HepG2 (cell line): ENCODE measurements at regions not wholly inside any gene's neighbourhood (a gene's known extent, or its start where the extent isn't known, plus 50 kb on each side); places are given as distances from the start of the nearest gene placed in this dataset.

ENCODE experiments used
- ATAC-seq: fragments of 200-7000 bp; cut with Tn5 transposase; 3 replicates; pipeline ENCODE4 v1.9.1; 2020; ENCODE audit warnings: mild to moderate bottlenecking, moderate library complexity
- BruUV-seq: library from RNA; stranded (reverse); fragments of 400-500 nt; replicated peaks from 2 replicates; lab custom pipeline; 2021; lab: Mats Ljungman, UMichigan
- CTCF ChIA-PET: fragments of 300-600 bp; formaldehyde crosslinking; extraction: SDS; loops from one replicate; lab custom pipeline; 2021; ENCODE audit warnings: low total read pairs, inconsistent platforms, low intra/inter-chr PET ratio; lab: Yijun Ruan, JAX
- POLR2A ChIA-PET: fragments of 350-600 bp; sonication (Branson Sonifier 250); formaldehyde crosslinking; loops from one replicate; lab custom pipeline; 2020; ENCODE audit warnings: antibody characterized with exemption, inconsistent platforms; lab: Yijun Ruan, JAX
- DNase-seq: peaks from one replicate; pipeline ENCODE4 v3.0.0-alpha.2; 2015; ENCODE audit warnings: low spot score
- FAIRE-seq: peaks from 3 replicates; lab custom pipeline; 2011; peaks lifted over from hg19 to GRCh38; lab: Jason Lieb, UNC
- H2AFZ ChIP-seq: one replicate; pipeline ENCODE4 v1.6.1; 2011; ENCODE audit warnings: low read length, inconsistent platforms
- H3K27ac ChIP-seq: fragments of 300-600 bp; 3 replicates; pipeline ENCODE4 v1.8.0; 2011; ENCODE audit warnings: mixed run types, mild to moderate bottlenecking, mixed read lengths, low read length, inconsistent platforms; ENCODE audit not compliant: insufficient read depth; ENCODE audit errors: extremely low read length
- H3K27me3 ChIP-seq, 2 experiments: fragments of 200-600 bp in 1 of 2; 2 replicates in 1 of 2; 3 replicates in 1 of 2; pipeline versions ENCODE4 v1.6.0 to v1.8.0; 2011; ENCODE audit warnings: low read length in 2 of 2, mild to moderate bottlenecking in 2 of 2, moderate library complexity in 2 of 2, inconsistent platforms in 1 of 2; ENCODE audit not compliant: insufficient read depth in 2 of 2, control insufficient read depth in 1 of 2
- H3K36me3 ChIP-seq, 2 experiments: fragments of 200-600 bp in 1 of 2; replicated peaks in 1 of 2; 2 replicates in 1 of 2; 3 replicates in 1 of 2; pipeline versions ENCODE4 v1.5.1 to v1.8.0; 2011; ENCODE audit warnings: low read length in 2 of 2, inconsistent platforms in 1 of 2; ENCODE audit not compliant: insufficient read depth in 2 of 2, control insufficient read depth in 1 of 2
- H3K4me1 ChIP-seq: 2 replicates; pipeline ENCODE4 v1.5.1; 2012; ENCODE audit warnings: low read length, inconsistent platforms; ENCODE audit not compliant: insufficient read depth
- H3K4me2 ChIP-seq: 2 replicates; pipeline ENCODE4 v1.6.0; 2011; ENCODE audit warnings: low read depth, low read length, inconsistent platforms
- H3K4me3 ChIP-seq, 3 experiments: fragments of 200-600 bp in 1 of 3; sonication (generic), shearing (Covaris generic) in 1 of 3; replicated peaks in 1 of 3; 2 replicates each; pipeline ENCODE4 v1.5.1; 2011 to 2016; ENCODE audit warnings: low read length in 3 of 3, inconsistent platforms in 2 of 3, low read depth in 2 of 3, mild to moderate bottlenecking in 2 of 3, control low read depth in 1 of 3, mixed read lengths in 1 of 3; ENCODE audit not compliant: insufficient read depth in 1 of 3
- H3K79me2 ChIP-seq: one replicate; pipeline ENCODE4 v1.6.1; 2011; ENCODE audit warnings: low read length, inconsistent platforms; ENCODE audit not compliant: insufficient read depth
- H3K9ac ChIP-seq: 2 replicates; pipeline ENCODE4 v1.6.0; 2011; ENCODE audit warnings: mild to moderate bottlenecking, low read depth, low read length, inconsistent platforms; ENCODE audit not compliant: insufficient read depth
- H3K9me3 ChIP-seq: 2 replicates; pipeline ENCODE4 v1.5.1; 2012; ENCODE audit warnings: mild to moderate bottlenecking, low read length
- H4K20me1 ChIP-seq: 2 replicates; pipeline ENCODE4 v1.6.0; 2011; ENCODE audit warnings: inconsistent platforms, mild to moderate bottlenecking, low read length, moderate library complexity; ENCODE audit not compliant: insufficient read depth
- EEA1 ChIP-seq: sonication (generic); formaldehyde crosslinking; IDR thresholded peaks from 2 replicates; pipeline ENCODE4 v1.5.1; 2020; ENCODE audit warnings: mild to moderate bottlenecking, missing genetic modification reagents, borderline replicate concordance
- FIP1L1 ChIP-seq: fragments of 200-400 bp; formaldehyde crosslinking; IDR thresholded peaks from 2 replicates; pipeline ENCODE4 v1.6.1; 2018; ENCODE audit warnings: low read depth, mild to moderate bottlenecking, low read length, moderate library complexity, borderline replicate concordance; ENCODE audit not compliant: insufficient read depth
- FOSL1 ChIP-seq: sonication (generic); formaldehyde crosslinking; IDR thresholded peaks from 2 replicates; pipeline ENCODE4 v1.9.0; 2021; ENCODE audit warnings: missing genetic modification reagents, borderline replicate concordance
- GATAD2A ChIP-seq: IDR thresholded peaks from 2 replicates; pipeline ENCODE4 v1.6.1; 2016
- GZF1 ChIP-seq: sonication (generic); formaldehyde crosslinking; IDR thresholded peaks from 2 replicates; pipeline ENCODE4 v1.5.1; 2020; ENCODE audit warnings: mild to moderate bottlenecking, missing genetic modification reagents
- RFX3 ChIP-seq: IDR thresholded peaks from 2 replicates; pipeline ENCODE4 v1.6.1; 2016; ENCODE audit warnings: missing biosample characterization, missing genetic modification reagents
- SNAPC4 ChIP-seq: sonication (generic); formaldehyde crosslinking; IDR thresholded peaks from 2 replicates; pipeline ENCODE4 v1.4.0; 2020; ENCODE audit warnings: mild to moderate bottlenecking, missing genetic modification reagents
- SP1 ChIP-seq, 2 experiments: fragments of 450-650 bp in 1 of 2; sonication (generic) in 1 of 2; formaldehyde crosslinking in 1 of 2; IDR thresholded peaks; 2 replicates each; pipeline versions ENCODE4 v1.4.0 to v1.6.1; 2016 to 2020; ENCODE audit warnings: missing genetic modification reagents in 1 of 2
- STAG1 ChIP-seq: sonication (generic); formaldehyde crosslinking; IDR thresholded peaks from 2 replicates; pipeline ENCODE4 v1.4.0; 2020; ENCODE audit warnings: missing genetic modification reagents
- ZBTB21 ChIP-seq: sonication (generic); formaldehyde crosslinking; IDR thresholded peaks from 2 replicates; pipeline ENCODE4 v1.4.0; 2020; ENCODE audit warnings: missing genetic modification reagents
- ZNF337 ChIP-seq: sonication (generic); formaldehyde crosslinking; IDR thresholded peaks from 2 replicates; pipeline ENCODE4 v1.5.1; 2020; ENCODE audit warnings: missing genetic modification reagents, low read depth, mild to moderate bottlenecking, borderline replicate concordance
- WGBS: methylation state at CpG from one replicate; pipeline ENCODE4 v1.1.6; 2017; ENCODE audit warnings: low lambda C conversion rate; 5-methylcytosine and 5-hydroxymethylcytosine counted together
- in situ Hi-C: cut with HindIII; loops from 2 replicates; pipeline ENCODE4 v1.10.0; 2017; ENCODE audit warnings: low pct_unique_long_range_greater_than_20kb; ENCODE audit not compliant: extremely low pct_ligation_motif_present
- intact Hi-C: fragments of 100-400 bp; cut with micrococcal nuclease; formaldehyde crosslinking; loops from one replicate; pipeline ENCODE4 v1.10.0; 2022; ENCODE audit not compliant: unreplicated experiment

DNA sequence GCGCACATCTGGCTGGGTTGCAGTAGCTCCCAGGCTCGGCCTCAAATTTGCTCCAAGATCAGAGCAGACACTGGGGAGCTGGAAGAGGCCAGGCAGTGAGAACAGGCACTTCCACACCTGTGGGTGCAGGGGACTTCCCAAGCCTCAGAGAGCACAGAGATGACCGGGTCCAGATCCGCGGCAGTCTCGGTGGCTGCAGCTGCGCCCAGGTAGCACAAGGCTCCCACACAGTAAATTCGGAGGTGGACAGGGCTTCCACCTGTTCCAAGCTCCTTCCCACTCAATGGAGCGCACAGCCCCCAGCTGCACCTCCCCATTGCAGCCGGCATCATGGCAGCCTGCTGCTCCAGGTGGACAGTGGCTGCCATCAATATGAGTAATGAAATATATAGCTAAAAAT lies 1417.4 kb upstream of the SLC10A2 start (continued):
- TF ChIP-seq SNAPC4 (CRISPR knock-in tag) (no peak), RFX3 (CRISPR knock-in tag) (no peak), SP1 (IDR thresholded peaks at IDR 0.05) (no peak), SP1 (CRISPR knock-in tag; IDR thresholded peaks at IDR 0.05) (no peak), ZBTB21 (no peak), ZNF337 (CRISPR knock-in tag) (no peak), GZF1 (CRISPR knock-in tag) (no peak)
- TF ChIP-seq, all 625 proteins: peak for 0

GRCh38 chr13:104477261-104477660 lies 1411.0 kb upstream of the SLC10A2 start:
- Histone ChIP-seq H3K9me3 (peaks cover 64% of the 10 kb centered on the region), H3K79me2 (no peaks in the 10 kb centered on the region), H3K27ac (no peak overlapping the region), H3K36me3 (no peaks in the 10 kb centered on the region), H3K9ac (no peak overlapping the region), H3K27me3 (no peaks in the 10 kb centered on the region), H3K4me1 (no peaks in the 10 kb centered on the region), H3K4me2 (no peak overlapping the region), H2AFZ (no peak overlapping the region), H3K4me3 (no peak overlapping the region), H4K20me1 (no peaks in the 10 kb centered on the region)
- TF ChIP-seq GATAD2A (CRISPR knock-in tag) (no peak), FIP1L1 (no peak), FOSL1 (CRISPR knock-in tag) (no peak), EEA1 (no peak), STAG1 (CRISPR knock-in tag) (no peak)
- FAIRE-seq, result no peak
- ChIA-PET CTCF (no interaction called here), POLR2A (no interaction called here)
- 3% methylated on average over 2 of the region's 2 CpGs for WGBS
- ATAC-seq, result no peak
- no peak for DNase-seq
- BruUV-seq, result no TSS peak
- intact Hi-C loops (no loop called here), in situ Hi-C loops (no loop called here)
